AG09319 (cell line): ENCODE measurements at regions not wholly inside any gene's neighbourhood (a gene's known extent, or its start where the extent isn't known, plus 50 kb on each side); places are given as distances from the start of the nearest gene placed in this dataset.

ENCODE experiments used
- DNase-seq: peaks from one replicate; pipeline ENCODE4 v3.0.0-alpha.2; 2010; ENCODE audit warnings: low read depth; ENCODE audit errors: extremely low read depth
- TF ChIP-seq, protein P1 (sequence below): IDR thresholded peaks from 2 replicates; pipeline ENCODE4 v1.5.1; 2011; ENCODE audit warnings: low read depth, mild to moderate bottlenecking, inconsistent platforms, low read length, moderate library complexity

DNA sequence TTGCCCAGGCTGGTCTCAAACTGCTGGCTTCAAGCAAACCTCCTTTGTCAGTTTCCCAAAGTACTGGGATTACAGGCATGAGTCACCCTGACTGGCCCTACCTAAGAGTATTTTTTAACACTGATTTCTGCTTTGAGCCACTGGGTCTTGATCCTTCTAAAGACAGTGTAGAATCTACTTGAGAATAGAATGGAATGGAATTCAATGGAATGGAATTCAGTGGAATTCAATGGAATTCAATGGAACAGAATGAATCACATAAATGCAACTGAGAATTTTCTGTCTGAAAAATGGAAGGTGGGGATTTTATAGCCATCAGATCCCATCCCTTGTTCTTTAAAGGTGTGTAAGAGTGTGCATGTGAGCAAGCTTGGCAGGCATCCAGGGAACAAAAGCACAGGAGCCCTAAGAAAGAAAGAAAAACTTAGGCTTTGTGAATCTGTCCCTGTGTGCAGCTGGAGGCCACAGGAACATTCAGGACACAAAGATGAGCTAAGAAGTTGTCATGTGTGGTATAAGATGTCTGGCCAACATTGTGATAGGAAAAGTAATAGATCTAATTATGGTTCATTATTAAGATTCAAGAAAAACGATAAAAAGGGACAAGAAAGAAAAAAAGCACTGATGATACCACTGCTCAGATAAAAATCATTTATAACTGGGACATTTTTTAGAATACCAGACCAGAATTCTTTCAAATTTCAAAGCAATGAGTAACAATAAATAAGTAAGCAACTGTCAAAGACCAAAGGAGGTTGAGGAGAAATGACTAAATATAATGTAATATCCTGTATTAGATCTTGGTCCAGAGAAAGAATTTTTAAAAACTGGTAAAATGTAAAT is 681.0 kb upstream of the GJE1 start:
- TF ChIP-seq, protein P1, sequence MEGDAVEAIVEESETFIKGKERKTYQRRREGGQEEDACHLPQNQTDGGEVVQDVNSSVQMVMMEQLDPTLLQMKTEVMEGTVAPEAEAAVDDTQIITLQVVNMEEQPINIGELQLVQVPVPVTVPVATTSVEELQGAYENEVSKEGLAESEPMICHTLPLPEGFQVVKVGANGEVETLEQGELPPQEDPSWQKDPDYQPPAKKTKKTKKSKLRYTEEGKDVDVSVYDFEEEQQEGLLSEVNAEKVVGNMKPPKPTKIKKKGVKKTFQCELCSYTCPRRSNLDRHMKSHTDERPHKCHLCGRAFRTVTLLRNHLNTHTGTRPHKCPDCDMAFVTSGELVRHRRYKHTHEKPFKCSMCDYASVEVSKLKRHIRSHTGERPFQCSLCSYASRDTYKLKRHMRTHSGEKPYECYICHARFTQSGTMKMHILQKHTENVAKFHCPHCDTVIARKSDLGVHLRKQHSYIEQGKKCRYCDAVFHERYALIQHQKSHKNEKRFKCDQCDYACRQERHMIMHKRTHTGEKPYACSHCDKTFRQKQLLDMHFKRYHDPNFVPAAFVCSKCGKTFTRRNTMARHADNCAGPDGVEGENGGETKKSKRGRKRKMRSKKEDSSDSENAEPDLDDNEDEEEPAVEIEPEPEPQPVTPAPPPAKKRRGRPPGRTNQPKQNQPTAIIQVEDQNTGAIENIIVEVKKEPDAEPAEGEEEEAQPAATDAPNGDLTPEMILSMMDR = no peak
- no peak for DNase-seq

DNA sequence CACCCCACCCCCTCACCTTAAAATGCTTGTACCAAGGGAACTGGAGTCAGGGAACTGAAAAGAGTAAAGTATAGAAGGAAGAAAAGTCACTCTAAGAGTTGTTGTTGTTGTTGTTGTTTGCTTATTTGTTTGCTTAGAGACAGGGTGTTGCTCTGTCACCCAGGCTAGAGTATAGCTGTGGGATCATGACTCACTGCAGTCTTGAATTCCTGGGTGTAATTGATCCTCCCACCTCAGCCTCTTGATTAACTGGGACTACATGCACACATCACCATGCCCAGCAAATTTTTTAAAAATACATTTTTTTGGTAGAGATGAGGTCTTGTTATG is 681.6 kb upstream of the GJE1 start:
- TF ChIP-seq, protein P1 = no peak
- DNase-seq = no peak

DNA sequence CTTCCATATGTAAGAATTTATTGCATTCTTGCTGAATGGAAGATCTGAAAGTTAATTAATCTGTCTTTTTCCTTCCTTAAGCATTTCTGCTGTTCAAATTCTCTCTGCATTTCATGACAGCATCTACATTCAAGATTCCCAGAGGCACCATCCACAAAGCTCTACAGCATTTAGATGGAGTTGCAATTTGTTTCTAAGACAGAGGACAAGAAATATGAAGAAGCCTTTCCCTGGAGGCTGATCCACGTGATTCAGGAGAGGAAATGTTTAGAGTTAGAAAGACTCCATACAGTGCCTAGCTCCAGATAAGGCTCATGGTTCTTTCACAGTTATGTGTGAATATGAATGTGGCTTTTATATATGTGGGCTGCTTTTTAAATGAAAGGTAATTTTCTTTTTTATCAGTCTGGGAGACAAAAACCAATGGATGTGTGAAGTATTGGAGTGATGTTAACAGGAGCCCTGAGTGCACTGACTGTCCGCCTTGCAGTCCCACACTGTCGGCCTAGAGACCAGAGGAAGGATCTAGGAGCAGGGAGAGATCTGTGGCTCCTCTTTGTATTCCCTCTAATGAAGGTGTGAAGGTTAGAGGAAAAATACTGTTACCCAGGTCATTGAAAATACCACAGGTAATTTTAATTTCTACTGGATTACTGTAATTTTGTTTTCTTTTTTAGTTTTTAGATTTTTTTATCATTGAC is 686.6 kb upstream of the GJE1 start:
- no peak for DNase-seq
- TF ChIP-seq, protein P1 = no peak

DNA sequence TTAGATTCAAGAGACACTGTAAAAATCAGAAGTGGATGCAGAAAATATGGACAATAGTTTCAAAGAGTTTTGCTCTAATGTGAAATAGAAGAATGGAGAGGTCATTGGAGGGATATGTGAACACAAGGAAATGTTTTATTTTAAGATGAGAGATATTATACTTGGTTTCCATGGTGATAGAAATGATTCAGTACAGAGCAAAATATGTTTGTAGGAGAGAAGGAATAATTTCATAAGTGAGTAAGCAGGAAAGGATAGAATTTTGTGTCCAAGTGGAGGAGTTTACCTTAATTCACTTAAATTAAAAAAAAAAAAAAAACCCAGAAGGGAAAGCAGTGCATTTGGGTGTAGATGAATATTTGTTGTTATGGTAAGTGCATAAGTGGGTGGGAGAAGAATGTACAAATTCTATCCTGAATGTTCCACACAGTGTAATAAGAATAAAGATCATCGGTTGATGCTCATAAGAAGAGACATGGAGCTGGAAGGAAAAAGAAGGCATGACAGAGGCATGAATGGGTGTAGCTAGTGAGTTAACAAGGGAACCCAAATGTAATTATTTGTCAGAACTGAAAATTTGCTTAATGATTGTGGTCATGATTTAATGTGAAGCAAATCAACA is 688.9 kb upstream of the GJE1 start:
- DNase-seq = no peak
- TF ChIP-seq, protein P1 = no peak

- TF ChIP-seq, protein P1 = no peak
- no peak for DNase-seq
Measured at GRCh38 chr6:141443032-141443431, 689.7 kb upstream of the GJE1 start.

DNA sequence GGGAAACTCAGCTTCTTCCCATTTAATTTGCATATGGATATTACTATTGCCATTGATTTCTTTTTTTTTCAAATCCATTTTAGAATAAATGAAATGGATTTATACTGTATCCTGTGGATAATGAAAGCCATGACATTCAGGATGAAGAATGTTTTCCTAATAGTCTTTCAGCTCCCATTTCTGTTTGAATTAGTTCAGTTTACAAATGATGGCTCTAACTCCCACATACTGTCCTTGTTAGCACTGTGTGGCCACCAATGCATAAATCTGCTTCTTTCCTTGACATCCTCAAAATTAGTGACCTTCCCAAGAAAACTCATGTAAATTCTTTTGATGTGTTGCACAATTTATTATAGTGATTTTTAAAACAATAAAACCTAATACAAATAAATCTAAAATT is 693.2 kb upstream of the GJE1 start:
- TF ChIP-seq, protein P1 = no peak
- no peak for DNase-seq

DNA sequence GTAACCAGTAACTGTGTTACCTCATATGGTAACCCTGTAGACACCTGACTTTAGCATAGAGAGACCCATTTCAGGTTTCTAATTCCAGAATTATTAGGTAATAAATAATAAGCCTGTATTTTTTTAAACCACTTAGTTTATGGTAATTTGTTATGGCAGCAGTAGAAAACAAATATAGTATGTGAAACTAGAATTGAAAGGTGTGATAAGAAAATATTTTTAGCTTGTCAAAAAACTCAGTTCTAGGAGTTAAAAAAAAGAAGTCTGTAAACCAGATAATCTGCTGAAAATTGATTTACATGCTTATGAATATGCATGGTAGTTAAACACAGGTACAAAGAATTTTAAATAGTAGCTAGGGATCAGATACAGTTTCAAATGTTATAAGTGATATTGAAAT is 695.0 kb upstream of the GJE1 start:
- DNase-seq = no peak
- TF ChIP-seq, protein P1 = no peak
